MM.1S (cell line): ENCODE measurements at regions not wholly inside any gene's neighbourhood (a gene's known extent, or its start where the extent isn't known, plus 50 kb on each side); places are given as distances from the start of the nearest gene placed in this dataset.

Source experiments
- CTCF ChIP-seq: fragments of 300-600 bp; sonication (generic); IDR thresholded peaks from 2 replicates; pipeline ENCODE4 v1.5.1; 2016; ENCODE audit warnings: antibody characterized with exemption, low read length, mixed read lengths
- EZH2 ChIP-seq: fragments of 300-600 bp; sonication (generic); optimal IDR thresholded peaks from 2 replicates; pipeline ENCODE3; 2017; ENCODE audit warnings: low read depth, mild to moderate bottlenecking, antibody characterized with exemption, low read length, mixed read lengths

- TF ChIP-seq CTCF (no peak), EZH2 (no peak)
These were observed 340.8 kb downstream of the PPP1R2C start for GRCh38 chrX:42437211-42437610.
